ENCODE measurements at regions not wholly inside any gene's neighbourhood (a gene's known extent, or its start where the extent isn't known, plus 50 kb on each side); places are given as distances from the start of the nearest gene placed in this dataset.

GRCh38 chr4:138501614-138502013 lies 259.5 kb upstream of the SLC7A11 start:
- TF ChIP-seq CTCF (IDR thresholded peaks at IDR 0.05) = no peak
- TF ChIP-seq POLR2A (IDR thresholded peaks at IDR 0.05) = no peak
